HG03066 (cell line): ENCODE measurements at regions not wholly inside any gene's neighbourhood (a gene's known extent, or its start where the extent isn't known, plus 50 kb on each side); places are given as distances from the start of the nearest gene placed in this dataset.

Source experiments
- ATAC-seq: cut with Tn5 transposase; IDR thresholded peaks from one replicate; pipeline ENCODE4 v1.9.1; 2021; ENCODE audit warnings: low read depth; ENCODE audit not compliant: unreplicated experiment

DNA sequence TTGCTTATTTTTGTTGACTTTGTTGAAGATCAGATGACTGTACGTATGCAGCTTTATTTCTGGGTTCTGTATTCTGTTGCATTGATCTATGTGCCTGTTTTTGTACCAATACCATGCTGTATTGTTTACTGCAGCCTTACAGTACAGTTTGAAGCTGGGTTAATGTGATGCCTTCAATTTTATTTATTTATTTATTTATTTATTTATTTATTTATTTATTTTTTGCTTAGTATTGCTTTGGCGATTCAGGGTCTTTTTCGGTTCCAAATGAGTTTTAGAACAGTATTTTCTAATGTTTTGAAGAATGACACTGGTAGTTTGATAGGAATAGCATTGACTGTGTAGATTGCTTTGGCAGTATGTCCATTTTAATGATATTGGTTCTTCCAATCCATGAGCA lies 210.3 kb downstream of the EPM2A start:
- no peak for ATAC-seq

- no peak for ATAC-seq
Observed at GRCh38 chr6:145529582-145529981, 205.7 kb downstream of the EPM2A start.

DNA sequence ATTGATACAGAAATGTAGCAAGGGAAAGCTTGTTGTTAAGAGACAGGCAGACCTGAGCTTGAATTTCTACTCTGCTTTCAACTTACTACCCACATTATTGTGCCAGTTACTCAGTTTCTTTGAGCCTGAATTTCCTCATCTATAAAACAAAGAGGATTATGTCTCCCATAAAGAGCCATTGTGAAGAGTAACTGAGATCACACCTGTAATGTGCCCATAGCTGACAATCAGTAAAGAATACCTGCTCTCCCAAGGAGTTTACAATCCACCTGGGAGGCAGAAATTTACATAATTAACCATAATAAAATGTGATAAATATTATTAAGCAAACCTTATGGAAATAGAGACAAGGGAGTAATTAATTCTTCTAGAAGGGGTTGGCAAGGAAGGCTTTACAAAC lies 204.9 kb downstream of the EPM2A start:
- no peak for ATAC-seq

DNA sequence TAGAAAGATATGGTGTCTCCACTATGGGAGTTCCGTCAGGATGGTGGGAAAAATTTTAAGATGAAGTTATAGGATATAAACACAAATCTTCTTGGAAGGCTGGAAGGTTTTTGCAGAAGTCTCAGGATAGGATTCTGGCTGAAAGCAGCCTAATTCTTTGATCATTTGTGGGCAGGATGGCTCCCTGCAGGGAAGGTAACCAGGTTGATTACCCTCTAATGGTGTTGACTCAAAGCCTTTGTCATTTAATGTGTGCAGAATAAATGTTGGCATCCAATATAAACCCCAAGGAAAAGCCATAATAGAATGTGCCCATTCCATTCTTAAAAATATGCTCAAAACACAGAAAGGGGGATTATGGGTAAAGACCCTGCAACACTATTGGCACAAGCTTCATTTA lies 204.3 kb downstream of the EPM2A start:
- no peak for ATAC-seq

DNA sequence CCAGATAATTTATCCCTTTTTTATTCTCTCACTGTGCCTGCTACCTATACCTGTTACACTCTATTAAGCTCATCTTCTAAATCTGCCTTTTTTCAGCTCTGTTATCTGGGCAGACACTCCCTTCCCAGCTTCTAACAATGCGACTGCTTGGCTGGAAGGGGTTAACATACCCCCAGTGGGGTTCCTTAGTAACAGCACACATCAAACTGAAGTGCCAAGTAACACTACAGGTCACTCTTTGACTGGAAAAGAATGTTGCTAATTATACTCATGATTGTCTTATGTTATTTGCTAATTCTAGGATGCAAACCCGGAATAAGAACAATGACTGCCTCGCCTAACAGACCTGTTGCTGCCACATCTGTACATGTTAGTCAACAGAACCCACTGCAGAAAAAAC lies 203.5 kb downstream of the EPM2A start:
- no peak for ATAC-seq

GRCh38 chr6:145532361-145532760 lies 203.0 kb downstream of the EPM2A start:
- ATAC-seq = no peak

DNA sequence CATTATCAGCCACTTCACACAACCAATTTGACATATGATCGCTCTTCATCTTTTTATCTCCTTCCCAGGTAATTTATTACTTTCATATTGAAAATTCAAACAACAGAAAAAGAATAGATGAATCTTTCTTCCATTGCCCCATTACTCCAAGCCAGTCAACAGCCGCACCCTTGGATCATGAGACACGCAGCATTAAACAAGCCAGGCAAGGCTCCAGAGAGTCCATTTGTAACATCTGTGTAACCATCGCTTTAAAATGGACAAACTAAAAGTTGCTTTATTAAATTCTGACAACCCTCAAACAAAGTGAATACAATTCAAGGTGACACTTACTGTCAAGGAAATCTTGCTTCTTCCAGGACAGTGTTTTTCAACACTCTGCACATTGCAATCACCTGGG lies 200.3 kb downstream of the EPM2A start:
- no peak for ATAC-seq

- ATAC-seq = no peak
Observed at GRCh38 chr6:145538989-145539388, 196.3 kb downstream of the EPM2A start.

DNA sequence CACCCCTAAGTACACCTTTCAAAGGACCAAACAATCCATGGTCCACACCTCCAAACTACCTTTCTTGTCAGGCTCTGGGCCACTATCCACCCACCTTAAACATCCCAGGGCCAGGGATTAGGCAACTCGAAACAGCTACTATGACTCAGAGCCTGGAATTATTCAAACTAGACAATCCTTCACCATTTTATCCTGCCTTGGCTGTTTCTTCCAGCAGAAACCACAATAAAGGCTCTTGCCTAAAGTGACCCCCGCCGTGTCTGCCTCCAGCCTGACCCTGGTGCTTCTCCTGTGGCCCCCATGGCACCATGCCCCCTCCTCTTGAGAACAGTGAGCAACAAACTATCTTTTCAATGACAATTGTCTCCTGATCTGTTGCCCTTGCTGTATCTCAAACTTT lies 195.5 kb downstream of the EPM2A start:
- ATAC-seq = no peak

GRCh38 chr6:145540741-145541140 lies 194.6 kb downstream of the EPM2A start:
- no peak for ATAC-seq

DNA sequence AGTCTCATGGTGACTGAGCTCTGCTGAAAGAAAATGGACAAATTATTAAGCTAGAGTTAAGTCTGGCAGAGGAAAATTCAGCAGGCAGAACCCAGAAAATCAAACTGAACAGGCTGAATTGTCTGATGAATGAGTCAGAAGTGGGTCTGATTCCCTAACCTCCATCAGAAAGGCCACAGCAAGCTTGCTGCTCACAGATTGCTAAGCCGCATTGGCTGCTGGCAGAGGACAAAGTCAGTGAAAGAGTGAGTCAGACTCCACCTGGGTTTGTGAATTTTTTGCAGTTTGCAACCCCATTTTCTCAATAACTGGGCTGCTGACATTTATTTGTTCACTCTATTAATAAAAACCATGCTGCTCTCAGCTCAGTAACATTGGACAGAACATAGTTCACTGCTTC lies 191.3 kb downstream of the EPM2A start:
- no peak for ATAC-seq

DNA sequence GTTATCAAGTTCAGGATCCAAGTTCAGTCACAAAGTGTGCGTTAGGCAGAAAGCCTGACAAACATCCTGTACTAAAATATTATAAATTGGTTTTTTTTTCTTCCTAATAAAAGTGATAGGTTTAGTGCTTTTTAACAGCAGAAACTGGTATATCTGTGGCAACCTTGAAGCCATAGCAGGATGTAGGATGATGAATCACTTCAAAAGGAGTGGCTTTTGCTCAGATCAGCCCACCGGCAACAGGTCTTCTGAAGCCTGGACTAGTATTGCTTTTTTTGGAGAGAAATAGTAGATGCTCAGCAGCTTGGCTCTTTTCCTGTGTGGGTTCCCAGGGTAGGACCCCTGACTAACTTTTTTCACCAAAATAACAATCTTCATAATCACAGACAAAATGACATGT lies 190.8 kb downstream of the EPM2A start:
- ATAC-seq = no peak

GRCh38 chr6:145546265-145546664 lies 189.1 kb downstream of the EPM2A start:
- no peak for ATAC-seq

DNA sequence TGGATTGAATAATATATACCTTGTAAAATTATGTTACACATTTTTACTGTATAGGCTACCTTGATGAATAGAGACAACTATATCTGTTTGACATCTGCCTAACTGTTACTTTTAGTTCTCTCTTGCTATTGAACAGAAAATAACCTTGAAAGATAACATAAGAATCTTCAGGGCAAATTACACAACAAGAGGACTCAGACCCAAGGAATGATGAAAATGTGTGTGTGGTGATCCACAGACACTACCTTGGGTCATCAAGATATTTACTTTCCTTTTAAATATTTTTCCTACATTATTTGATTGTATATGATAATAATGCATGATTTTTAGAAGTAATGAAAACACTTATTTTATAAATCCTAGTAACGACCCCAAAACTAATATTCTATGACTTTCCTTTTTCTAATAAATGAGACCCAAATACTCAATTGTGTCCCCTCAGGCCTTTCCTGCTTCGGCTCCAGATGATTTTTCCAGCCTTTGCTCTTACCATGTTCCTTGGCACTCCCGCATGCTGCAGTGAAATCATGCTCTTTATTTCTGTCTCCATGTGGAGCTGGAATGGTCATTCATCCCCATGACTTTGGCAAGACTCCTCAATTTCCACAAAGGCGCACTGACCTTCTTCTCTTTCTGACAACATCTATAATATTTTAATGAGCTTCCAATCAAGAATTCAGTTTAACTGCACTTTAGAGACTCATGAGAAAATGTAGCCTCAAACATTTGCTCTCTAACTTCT lies 187.6 kb downstream of the EPM2A start:
- ATAC-seq = no peak

GRCh38 chr6:145548933-145549648 lies 186.2 kb downstream of the EPM2A start:
- no peak for ATAC-seq

DNA sequence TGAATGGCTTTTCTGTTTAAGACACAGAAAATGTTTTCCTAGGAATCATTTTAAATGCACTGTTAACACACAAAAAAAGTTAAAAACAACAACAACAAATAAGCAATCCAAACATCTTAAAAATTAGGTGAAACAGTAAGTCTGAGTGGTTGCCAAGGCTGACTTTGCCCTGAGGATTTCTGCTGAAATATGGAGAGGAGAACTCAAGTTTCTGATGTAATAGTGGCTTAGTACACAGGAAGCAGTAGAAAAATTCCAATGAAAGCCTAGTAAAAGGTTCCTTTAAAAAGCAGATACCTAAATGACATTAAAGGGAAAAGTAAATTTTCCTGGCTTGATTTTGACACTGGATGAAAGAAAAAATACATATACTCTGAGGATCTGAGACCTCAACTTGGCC lies 184.2 kb downstream of the EPM2A start:
- no peak for ATAC-seq

DNA sequence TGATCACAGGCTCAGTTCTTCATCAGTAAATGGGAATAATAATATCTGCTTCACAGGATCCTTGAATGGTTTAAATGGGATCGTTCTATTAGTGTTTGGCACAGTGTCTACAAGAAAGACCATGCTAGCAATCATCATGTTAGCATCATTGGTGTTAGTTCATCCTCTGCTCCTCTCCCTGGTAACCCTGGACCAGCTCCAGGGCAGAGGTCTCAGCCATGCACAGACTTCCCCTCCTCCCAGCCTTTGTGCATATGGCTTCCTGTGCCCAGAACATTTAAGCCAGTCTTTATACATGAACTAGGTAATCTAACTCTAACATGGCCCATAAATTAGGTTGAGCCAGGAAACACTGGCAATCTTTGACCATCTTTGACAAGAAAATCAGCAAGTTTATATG lies 180.2 kb downstream of the EPM2A start:
- ATAC-seq = no peak

- no peak for ATAC-seq
Observed at GRCh38 chr6:145557474-145557873, 177.8 kb downstream of the EPM2A start.

- no peak for ATAC-seq
Observed at GRCh38 chr6:145559836-145560235, 175.5 kb downstream of the EPM2A start.

DNA sequence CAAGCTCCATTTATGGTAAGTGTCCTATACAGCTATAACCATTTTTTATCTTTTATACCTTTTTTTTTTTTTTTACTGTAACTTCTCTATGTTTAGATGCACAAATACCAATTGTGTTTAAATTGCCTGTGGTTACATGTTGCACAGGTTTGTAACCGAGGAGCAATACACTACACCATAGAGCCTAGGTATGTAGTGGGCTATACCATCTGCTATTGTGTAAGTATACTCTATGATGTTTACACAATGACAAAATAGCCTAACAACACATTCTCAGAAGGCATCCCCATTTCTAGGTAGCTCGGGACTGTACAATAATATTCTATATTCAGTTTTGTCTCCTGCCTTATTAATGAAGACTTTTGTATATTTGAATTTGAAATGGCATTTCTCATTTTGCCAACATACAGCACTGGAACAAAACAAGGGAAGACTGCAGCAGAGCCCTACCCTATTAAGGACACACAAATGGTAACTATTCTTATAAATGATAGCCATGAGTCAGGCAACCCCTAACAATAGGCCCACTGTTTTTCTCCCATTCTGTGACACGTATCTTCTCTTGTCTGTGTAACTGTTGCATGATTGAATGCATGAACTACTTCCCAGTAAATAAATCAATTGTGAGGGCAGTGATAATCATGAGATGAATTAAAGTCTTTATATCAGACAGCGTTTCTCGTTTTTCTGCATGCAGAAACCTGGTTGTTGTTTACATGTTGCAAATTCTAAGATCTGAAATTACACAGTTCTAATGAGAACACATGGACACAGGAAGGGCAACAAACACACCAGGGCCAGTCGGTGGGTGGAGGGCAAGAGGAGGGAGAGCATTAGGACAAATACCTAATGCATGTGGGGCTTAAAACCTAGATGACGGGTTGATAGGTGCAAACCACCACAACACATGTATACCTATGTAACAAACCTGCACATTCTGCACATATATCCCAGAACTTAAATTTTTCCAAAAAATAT lies 173.9 kb downstream of the EPM2A start:
- no peak for ATAC-seq
